ENCODE measurements at regions not wholly inside any gene's neighbourhood (a gene's known extent, or its start where the extent isn't known, plus 50 kb on each side); places are given as distances from the start of the nearest gene placed in this dataset.

GRCh38 chr3:178382449-178383061 lies 153.7 kb upstream of the KCNMB2 start:
- Histone ChIP-seq H2AFZ (ENCODE audit: low read length) (no peak overlapping the region), H4K20me1 (ENCODE audit: insufficient read depth, low read length) (no peaks in the 10 kb centered on the region), H3K9me2 (replicated peaks; ENCODE audit: insufficient read depth, low read length) (no peaks in the 10 kb centered on the region), H3K4me1 (ENCODE audit: low read length) (no peaks in the 10 kb centered on the region), H3K4me2 (ENCODE audit: low read depth, low read length) (no peak overlapping the region), H3K36me3 (replicated peaks; ENCODE audit: insufficient read depth, low read length) (no peaks in the 10 kb centered on the region), H3K27me3 (replicated peaks; ENCODE audit: insufficient read depth, low read length) (no peaks in the 10 kb centered on the region), H3K79me2 (ENCODE audit: low read length) (no peaks in the 10 kb centered on the region), H3K27ac (ENCODE audit: low read length) (no peak overlapping the region), H3K4me3 (ENCODE audit: low read length) (no peak overlapping the region), H3K9me3 (replicated peaks; ENCODE audit: insufficient read depth, low read length) (no peaks in the 10 kb centered on the region), H3K9ac (ENCODE audit: low read length) (no peak overlapping the region), H3F3A (ENCODE audit: insufficient read depth, low read length) (no peaks in the 10 kb centered on the region)
- no peak for DNase-seq
- no peak for TF ChIP-seq CTCF (IDR thresholded peaks at IDR 0.05; ENCODE audit: low read length)
- TF ChIP-seq EZH2phosphoT487 (IDR thresholded peaks at IDR 0.05; ENCODE audit: low read length) = no peak
- TF ChIP-seq EZH2 (optimal IDR thresholded peaks at IDR 0.05; ENCODE audit: low read depth, low read length) = no peak

GRCh38 chr3:178384321-178385230 lies 151.7 kb upstream of the KCNMB2 start:
- Histone ChIP-seq H3K27ac (ENCODE audit: low read length) (no peak overlapping the region), H3K9ac (ENCODE audit: low read length) (no peak overlapping the region), H3K4me2 (ENCODE audit: low read depth, low read length) (no peak overlapping the region), H3K36me3 (replicated peaks; ENCODE audit: insufficient read depth, low read length) (no peaks in the 10 kb centered on the region), H3K4me3 (ENCODE audit: low read length) (no peak overlapping the region), H3K9me3 (replicated peaks; ENCODE audit: insufficient read depth, low read length) (no peaks in the 10 kb centered on the region), H3K4me1 (ENCODE audit: low read length) (no peaks in the 10 kb centered on the region), H3K27me3 (replicated peaks; ENCODE audit: insufficient read depth, low read length) (no peaks in the 10 kb centered on the region), H3K79me2 (ENCODE audit: low read length) (no peaks in the 10 kb centered on the region), H2AFZ (ENCODE audit: low read length) (no peak overlapping the region), H3K9me2 (replicated peaks; ENCODE audit: insufficient read depth, low read length) (no peaks in the 10 kb centered on the region), H3F3A (ENCODE audit: insufficient read depth, low read length) (no peaks in the 10 kb centered on the region), H4K20me1 (ENCODE audit: insufficient read depth, low read length) (no peaks in the 10 kb centered on the region)
- no peak for DNase-seq
- no peak for TF ChIP-seq CTCF (IDR thresholded peaks at IDR 0.05; ENCODE audit: low read length)
- TF ChIP-seq EZH2phosphoT487 (IDR thresholded peaks at IDR 0.05; ENCODE audit: low read length) = no peak
- no peak for TF ChIP-seq EZH2 (optimal IDR thresholded peaks at IDR 0.05; ENCODE audit: low read depth, low read length)

GRCh38 chr3:178385280-178385952 lies 150.8 kb upstream of the KCNMB2 start:
- no peak overlapping the region for H3K4me3 ChIP-seq (ENCODE audit: low read length)
- H3K9me2 ChIP-seq (replicated peaks; ENCODE audit: insufficient read depth, low read length) = no peaks in the 10 kb centered on the region
- no peak overlapping the region for H3K9ac ChIP-seq (ENCODE audit: low read length)
- no peaks in the 10 kb centered on the region for H3K36me3 ChIP-seq (replicated peaks; ENCODE audit: insufficient read depth, low read length)
- H3K9me3 ChIP-seq (replicated peaks; ENCODE audit: insufficient read depth, low read length) = no peaks in the 10 kb centered on the region
- TF ChIP-seq EZH2 (optimal IDR thresholded peaks at IDR 0.05; ENCODE audit: low read depth, low read length) (no peak), EZH2phosphoT487 (IDR thresholded peaks at IDR 0.05; ENCODE audit: low read length) (no peak), CTCF (IDR thresholded peaks at IDR 0.05; ENCODE audit: low read length) (peak; percentile 89)
- H3K27me3 ChIP-seq (replicated peaks; ENCODE audit: insufficient read depth, low read length) = no peaks in the 10 kb centered on the region
- no peaks in the 10 kb centered on the region for H3K79me2 ChIP-seq (ENCODE audit: low read length)
- H3K4me1 ChIP-seq (ENCODE audit: low read length) = no peaks in the 10 kb centered on the region
- no peak overlapping the region for H3K27ac ChIP-seq (ENCODE audit: low read length)
- DNase-seq = peak; percentile 51
- no peaks in the 10 kb centered on the region for H3F3A ChIP-seq (ENCODE audit: insufficient read depth, low read length)
- H2AFZ ChIP-seq (ENCODE audit: low read length) = no peak overlapping the region
- H4K20me1 ChIP-seq (ENCODE audit: insufficient read depth, low read length) = no peaks in the 10 kb centered on the region
- H3K4me2 ChIP-seq (ENCODE audit: low read depth, low read length) = no peak overlapping the region

Data from MM.1S (cell line).